HEK293 (cell line): ENCODE measurements at regions not wholly inside any gene's neighbourhood (a gene's known extent, or its start where the extent isn't known, plus 50 kb on each side); places are given as distances from the start of the nearest gene placed in this dataset.

Source experiments
- CTCF ChIA-PET: fragments of 350-600 bp; formaldehyde crosslinking; extraction: SDS; loops from one replicate; lab custom pipeline; 2021; ENCODE audit warnings: antibody characterized with exemption; lab: Yijun Ruan, JAX
- POLR2A ChIA-PET: fragments of 300-600 bp; formaldehyde crosslinking; extraction: SDS; loops from one replicate; lab custom pipeline; 2020; ENCODE audit warnings: antibody characterized with exemption, inconsistent platforms; lab: Yijun Ruan, JAX
- H3K27ac ChIP-seq: fragments of 200-500 bp; sonication (Bioruptor generic); 2 replicates; pipeline ENCODE4 v1.5.1; 2014; ENCODE audit warnings: low read depth, low read length, control low read depth, inconsistent platforms; ENCODE audit errors: extremely low read depth
- H3K36me3 ChIP-seq, 2 experiments: fragments of 200-500 bp in 1 of 2; sonication (Bioruptor generic) in 1 of 2; 1 replicate in 1 of 2; 2 replicates in 1 of 2; pipeline ENCODE4 v1.5.1; 2014 to 2017; ENCODE audit warnings: inconsistent platforms in 2 of 2, low read length in 2 of 2; ENCODE audit not compliant: control insufficient read depth in 2 of 2, insufficient read depth in 1 of 2
- H3K4me1 ChIP-seq: fragments of 200-500 bp; sonication (Bioruptor generic); 2 replicates; pipeline ENCODE4 v1.5.1; 2014; ENCODE audit warnings: mild to moderate bottlenecking, low read length, inconsistent platforms; ENCODE audit not compliant: control insufficient read depth, insufficient read depth
- H3K4me3 ChIP-seq: 2 replicates; pipeline ENCODE4 v1.5.1; 2011; ENCODE audit warnings: low read depth, mild to moderate bottlenecking, control low read depth, low read length, moderate library complexity
- H3K9me3 ChIP-seq: fragments of 200-500 bp; sonication (Bioruptor generic); 2 replicates; pipeline ENCODE4 v1.5.1; 2014; ENCODE audit warnings: low read depth, low read length, inconsistent platforms; ENCODE audit not compliant: control insufficient read depth, insufficient read depth
- GLIS2 ChIP-seq: fragments of 450-650 bp; formaldehyde crosslinking; IDR thresholded peaks from 2 replicates; pipeline ENCODE4 v1.5.1; 2016; ENCODE audit warnings: missing biosample characterization, missing genetic modification characterization
- YY1 ChIP-seq: fragments of 450-650 bp; formaldehyde crosslinking; IDR thresholded peaks from 2 replicates; pipeline ENCODE4 v1.5.1; 2018; ENCODE audit warnings: missing biosample characterization, missing genetic modification characterization
- ZFP41 ChIP-seq: fragments of 450-650 bp; formaldehyde crosslinking; IDR thresholded peaks from 2 replicates; pipeline ENCODE4 v1.5.1; 2016; ENCODE audit warnings: missing biosample characterization, missing genetic modification characterization, borderline replicate concordance
- ZNF155 ChIP-seq: fragments of 450-650 bp; formaldehyde crosslinking; IDR thresholded peaks from 2 replicates; pipeline ENCODE4 v1.5.1; 2016; ENCODE audit warnings: missing biosample characterization, missing genetic modification characterization
- ZNF274 ChIP-seq, 2 experiments: fragments of 200-500 bp in 1 of 2; fragments of 450-650 bp in 1 of 2; sonication (Bioruptor generic) in 1 of 2; formaldehyde crosslinking in 1 of 2; IDR thresholded peaks; 2 replicates each; pipeline versions ENCODE4 v1.5.1 to v1.6.1; 2014 to 2016; ENCODE audit warnings: borderline replicate concordance in 1 of 2, inconsistent platforms in 1 of 2, low read length in 1 of 2, missing biosample characterization in 1 of 2, missing genetic modification characterization in 1 of 2
- ZNF423 ChIP-seq: fragments of 450-650 bp; formaldehyde crosslinking; IDR thresholded peaks from 2 replicates; pipeline ENCODE4 v1.5.1; 2016; ENCODE audit warnings: missing biosample characterization, missing genetic modification characterization
- ZNF530 ChIP-seq: fragments of 450-650 bp; formaldehyde crosslinking; IDR thresholded peaks from 2 replicates; pipeline ENCODE4 v1.5.1; 2016; ENCODE audit warnings: low read depth, missing biosample characterization, missing genetic modification characterization
- ZNF544 ChIP-seq: fragments of 450-650 bp; formaldehyde crosslinking; IDR thresholded peaks from 2 replicates; pipeline ENCODE4 v1.5.0; 2017; ENCODE audit warnings: missing biosample characterization, missing genetic modification characterization
- ZNF654 ChIP-seq: fragments of 450-650 bp; formaldehyde crosslinking; IDR thresholded peaks from 2 replicates; pipeline ENCODE4 v1.5.1; 2016; ENCODE audit warnings: low read depth, missing biosample characterization, missing genetic modification characterization
- ZSCAN23 ChIP-seq: fragments of 450-650 bp; formaldehyde crosslinking; IDR thresholded peaks from 2 replicates; pipeline ENCODE4 v1.5.1; 2016; ENCODE audit warnings: missing biosample characterization, missing genetic modification characterization
- TF ChIP-seq, protein P1 (sequence below): fragments of 450-650 bp; formaldehyde crosslinking; IDR thresholded peaks from 2 replicates; pipeline ENCODE4 v1.5.1; 2016; ENCODE audit warnings: missing biosample characterization, missing genetic modification characterization, borderline replicate concordance
- TF ChIP-seq, protein P2 (sequence below): fragments of 450-650 bp; formaldehyde crosslinking; IDR thresholded peaks from 2 replicates; pipeline ENCODE4 v1.5.1; 2016; ENCODE audit warnings: missing biosample characterization, missing genetic modification characterization
- TF ChIP-seq, protein P3 (sequence below): fragments of 450-650 bp; IDR thresholded peaks from 2 replicates; pipeline ENCODE4 v1.5.1; 2018; ENCODE audit warnings: missing biosample characterization, missing genetic modification characterization
- TF ChIP-seq, protein P4 (sequence below): fragments of 450-650 bp; IDR thresholded peaks from 2 replicates; pipeline ENCODE4 v1.5.1; 2018; ENCODE audit warnings: missing biosample characterization, mild to moderate bottlenecking, missing genetic modification characterization
- TF ChIP-seq, protein P5 (sequence below): fragments of 450-650 bp; formaldehyde crosslinking; IDR thresholded peaks from 2 replicates; pipeline ENCODE4 v1.5.1; 2016; ENCODE audit warnings: missing biosample characterization, missing genetic modification characterization
- TF ChIP-seq, protein P6 (sequence below): fragments of 450-650 bp; formaldehyde crosslinking; IDR thresholded peaks from 2 replicates; pipeline ENCODE4 v1.5.1; 2016; ENCODE audit warnings: missing biosample characterization, missing genetic modification characterization

DNA sequence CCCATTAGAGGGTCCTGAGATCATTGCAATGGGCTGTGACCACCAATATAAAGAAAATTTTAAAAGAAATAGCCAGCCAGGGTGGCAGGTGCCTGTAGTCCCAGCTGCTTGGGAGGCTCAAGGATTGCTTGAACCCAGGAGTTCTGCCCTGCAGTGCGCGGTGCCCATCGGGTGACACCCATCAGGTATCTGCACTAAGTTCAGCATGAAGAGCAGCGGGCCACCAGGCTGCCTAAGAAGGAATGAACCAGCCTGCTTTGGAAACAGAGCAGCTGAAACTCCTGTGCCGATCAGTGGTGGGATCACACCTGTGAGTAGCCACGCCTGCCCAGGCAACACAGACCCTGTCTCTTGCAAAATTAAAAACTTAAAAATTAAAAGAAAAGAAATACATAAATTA is 102.5 kb upstream of the FOXC1 start:
- ChIA-PET POLR2A (no interaction called here), CTCF (no interaction called here)
- H3K9me3 ChIP-seq = no peaks in the 10 kb centered on the region; the same call in 1 of the 2 replicates

DNA sequence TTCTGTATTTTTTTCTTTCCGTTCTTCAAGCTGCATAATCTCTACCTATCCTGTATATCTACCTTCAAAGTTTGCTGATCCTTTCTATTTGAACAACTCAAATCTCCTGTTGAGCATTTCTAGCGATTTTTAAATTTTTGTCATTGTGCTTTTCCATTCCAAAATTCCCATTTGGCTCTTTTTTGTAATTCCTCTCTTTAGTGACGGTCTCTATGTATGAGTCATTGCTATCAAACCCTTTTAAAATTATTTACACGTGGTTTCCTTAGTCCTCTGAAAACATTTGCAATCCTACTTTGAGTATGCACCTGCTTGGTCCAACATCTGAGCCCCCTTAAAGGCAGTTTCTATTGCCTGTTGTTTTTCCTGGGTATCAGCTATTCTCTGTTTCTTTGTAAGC is 100.5 kb upstream of the FOXC1 start:
- Histone ChIP-seq H3K4me3 (no peak overlapping the region), H3K4me1 (peaks cover 5% of the 10 kb centered on the region; the same call in 1 of the 2 replicates), H3K36me3 (no peaks in the 10 kb centered on the region), H3K27ac (no peak overlapping the region), H3K9me3 (no peaks in the 10 kb centered on the region; the same call in 1 of the 2 replicates)
- ChIA-PET CTCF (interaction anchor here (0.6 to 1.9 kb wide), 4 partner anchors 10 to 1248 kb away, joined by 3 to 6 read pairs (median 4); no protein-coding TSS in a partner anchor), POLR2A (no interaction called here)
- TF ChIP-seq ZFP41 (no peak), YY1 (tag by site-specific recombination) (no peak), ZNF155 (tag by site-specific recombination) (no peak), ZNF423 (tag by site-specific recombination) (no peak), ZNF274 (IDR thresholded peaks at IDR 0.05; ENCODE audit: low read length) (no peak), ZNF274 (tag by site-specific recombination; IDR thresholded peaks at IDR 0.05; ENCODE audit: borderline replicate concordance) (no peak), ZNF530 (tag by site-specific recombination) (no peak), GLIS2 (tag by site-specific recombination) (no peak)
- TF ChIP-seq, protein P1, sequence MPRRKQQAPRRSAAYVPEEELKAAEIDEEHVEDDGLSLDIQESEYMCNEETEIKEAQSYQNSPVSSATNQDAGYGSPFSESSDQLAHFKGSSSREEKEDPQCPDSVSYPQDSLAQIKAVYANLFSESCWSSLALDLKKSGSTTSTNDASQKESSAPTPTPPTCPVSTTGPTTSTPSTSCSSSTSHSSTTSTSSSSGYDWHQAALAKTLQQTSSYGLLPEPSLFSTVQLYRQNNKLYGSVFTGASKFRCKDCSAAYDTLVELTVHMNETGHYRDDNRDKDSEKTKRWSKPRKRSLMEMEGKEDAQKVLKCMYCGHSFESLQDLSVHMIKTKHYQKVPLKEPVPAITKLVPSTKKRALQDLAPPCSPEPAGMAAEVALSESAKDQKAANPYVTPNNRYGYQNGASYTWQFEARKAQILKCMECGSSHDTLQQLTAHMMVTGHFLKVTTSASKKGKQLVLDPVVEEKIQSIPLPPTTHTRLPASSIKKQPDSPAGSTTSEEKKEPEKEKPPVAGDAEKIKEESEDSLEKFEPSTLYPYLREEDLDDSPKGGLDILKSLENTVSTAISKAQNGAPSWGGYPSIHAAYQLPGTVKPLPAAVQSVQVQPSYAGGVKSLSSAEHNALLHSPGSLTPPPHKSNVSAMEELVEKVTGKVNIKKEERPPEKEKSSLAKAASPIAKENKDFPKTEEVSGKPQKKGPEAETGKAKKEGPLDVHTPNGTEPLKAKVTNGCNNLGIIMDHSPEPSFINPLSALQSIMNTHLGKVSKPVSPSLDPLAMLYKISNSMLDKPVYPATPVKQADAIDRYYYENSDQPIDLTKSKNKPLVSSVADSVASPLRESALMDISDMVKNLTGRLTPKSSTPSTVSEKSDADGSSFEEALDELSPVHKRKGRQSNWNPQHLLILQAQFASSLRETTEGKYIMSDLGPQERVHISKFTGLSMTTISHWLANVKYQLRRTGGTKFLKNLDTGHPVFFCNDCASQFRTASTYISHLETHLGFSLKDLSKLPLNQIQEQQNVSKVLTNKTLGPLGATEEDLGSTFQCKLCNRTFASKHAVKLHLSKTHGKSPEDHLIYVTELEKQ (tag by site-specific recombination) = no peak
- TF ChIP-seq, protein P2, sequence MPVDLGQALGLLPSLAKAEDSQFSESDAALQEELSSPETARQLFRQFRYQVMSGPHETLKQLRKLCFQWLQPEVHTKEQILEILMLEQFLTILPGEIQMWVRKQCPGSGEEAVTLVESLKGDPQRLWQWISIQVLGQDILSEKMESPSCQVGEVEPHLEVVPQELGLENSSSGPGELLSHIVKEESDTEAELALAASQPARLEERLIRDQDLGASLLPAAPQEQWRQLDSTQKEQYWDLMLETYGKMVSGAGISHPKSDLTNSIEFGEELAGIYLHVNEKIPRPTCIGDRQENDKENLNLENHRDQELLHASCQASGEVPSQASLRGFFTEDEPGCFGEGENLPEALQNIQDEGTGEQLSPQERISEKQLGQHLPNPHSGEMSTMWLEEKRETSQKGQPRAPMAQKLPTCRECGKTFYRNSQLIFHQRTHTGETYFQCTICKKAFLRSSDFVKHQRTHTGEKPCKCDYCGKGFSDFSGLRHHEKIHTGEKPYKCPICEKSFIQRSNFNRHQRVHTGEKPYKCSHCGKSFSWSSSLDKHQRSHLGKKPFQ = no peak

More for the DNA sequence above, 102.5 kb upstream of the FOXC1 start:
- no peak overlapping the region for H3K27ac ChIP-seq
- TF ChIP-seq, protein P3, sequence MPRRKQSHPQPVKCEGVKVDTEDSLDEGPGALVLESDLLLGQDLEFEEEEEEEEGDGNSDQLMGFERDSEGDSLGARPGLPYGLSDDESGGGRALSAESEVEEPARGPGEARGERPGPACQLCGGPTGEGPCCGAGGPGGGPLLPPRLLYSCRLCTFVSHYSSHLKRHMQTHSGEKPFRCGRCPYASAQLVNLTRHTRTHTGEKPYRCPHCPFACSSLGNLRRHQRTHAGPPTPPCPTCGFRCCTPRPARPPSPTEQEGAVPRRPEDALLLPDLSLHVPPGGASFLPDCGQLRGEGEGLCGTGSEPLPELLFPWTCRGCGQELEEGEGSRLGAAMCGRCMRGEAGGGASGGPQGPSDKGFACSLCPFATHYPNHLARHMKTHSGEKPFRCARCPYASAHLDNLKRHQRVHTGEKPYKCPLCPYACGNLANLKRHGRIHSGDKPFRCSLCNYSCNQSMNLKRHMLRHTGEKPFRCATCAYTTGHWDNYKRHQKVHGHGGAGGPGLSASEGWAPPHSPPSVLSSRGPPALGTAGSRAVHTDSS = no peak
- TF ChIP-seq ZSCAN23 (tag by site-specific recombination) (no peak), ZNF544 (tag by site-specific recombination) (no peak), YY1 (tag by site-specific recombination) (no peak), ZFP41 (no peak), ZNF654 (no peak)
- TF ChIP-seq, protein P4, sequence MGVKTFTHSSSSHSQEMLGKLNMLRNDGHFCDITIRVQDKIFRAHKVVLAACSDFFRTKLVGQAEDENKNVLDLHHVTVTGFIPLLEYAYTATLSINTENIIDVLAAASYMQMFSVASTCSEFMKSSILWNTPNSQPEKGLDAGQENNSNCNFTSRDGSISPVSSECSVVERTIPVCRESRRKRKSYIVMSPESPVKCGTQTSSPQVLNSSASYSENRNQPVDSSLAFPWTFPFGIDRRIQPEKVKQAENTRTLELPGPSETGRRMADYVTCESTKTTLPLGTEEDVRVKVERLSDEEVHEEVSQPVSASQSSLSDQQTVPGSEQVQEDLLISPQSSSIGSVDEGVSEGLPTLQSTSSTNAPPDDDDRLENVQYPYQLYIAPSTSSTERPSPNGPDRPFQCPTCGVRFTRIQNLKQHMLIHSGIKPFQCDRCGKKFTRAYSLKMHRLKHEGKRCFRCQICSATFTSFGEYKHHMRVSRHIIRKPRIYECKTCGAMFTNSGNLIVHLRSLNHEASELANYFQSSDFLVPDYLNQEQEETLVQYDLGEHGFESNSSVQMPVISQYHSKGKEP (tag by site-specific recombination) = no peak
- TF ChIP-seq, protein P5, sequence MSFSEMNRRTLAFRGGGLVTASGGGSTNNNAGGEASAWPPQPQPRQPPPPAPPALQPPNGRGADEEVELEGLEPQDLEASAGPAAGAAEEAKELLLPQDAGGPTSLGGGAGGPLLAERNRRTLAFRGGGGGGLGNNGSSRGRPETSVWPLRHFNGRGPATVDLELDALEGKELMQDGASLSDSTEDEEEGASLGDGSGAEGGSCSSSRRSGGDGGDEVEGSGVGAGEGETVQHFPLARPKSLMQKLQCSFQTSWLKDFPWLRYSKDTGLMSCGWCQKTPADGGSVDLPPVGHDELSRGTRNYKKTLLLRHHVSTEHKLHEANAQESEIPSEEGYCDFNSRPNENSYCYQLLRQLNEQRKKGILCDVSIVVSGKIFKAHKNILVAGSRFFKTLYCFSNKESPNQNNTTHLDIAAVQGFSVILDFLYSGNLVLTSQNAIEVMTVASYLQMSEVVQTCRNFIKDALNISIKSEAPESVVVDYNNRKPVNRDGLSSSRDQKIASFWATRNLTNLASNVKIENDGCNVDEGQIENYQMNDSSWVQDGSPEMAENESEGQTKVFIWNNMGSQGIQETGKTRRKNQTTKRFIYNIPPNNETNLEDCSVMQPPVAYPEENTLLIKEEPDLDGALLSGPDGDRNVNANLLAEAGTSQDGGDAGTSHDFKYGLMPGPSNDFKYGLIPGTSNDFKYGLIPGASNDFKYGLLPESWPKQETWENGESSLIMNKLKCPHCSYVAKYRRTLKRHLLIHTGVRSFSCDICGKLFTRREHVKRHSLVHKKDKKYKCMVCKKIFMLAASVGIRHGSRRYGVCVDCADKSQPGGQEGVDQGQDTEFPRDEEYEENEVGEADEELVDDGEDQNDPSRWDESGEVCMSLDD (tag by site-specific recombination) = no peak
- TF ChIP-seq, protein P6, sequence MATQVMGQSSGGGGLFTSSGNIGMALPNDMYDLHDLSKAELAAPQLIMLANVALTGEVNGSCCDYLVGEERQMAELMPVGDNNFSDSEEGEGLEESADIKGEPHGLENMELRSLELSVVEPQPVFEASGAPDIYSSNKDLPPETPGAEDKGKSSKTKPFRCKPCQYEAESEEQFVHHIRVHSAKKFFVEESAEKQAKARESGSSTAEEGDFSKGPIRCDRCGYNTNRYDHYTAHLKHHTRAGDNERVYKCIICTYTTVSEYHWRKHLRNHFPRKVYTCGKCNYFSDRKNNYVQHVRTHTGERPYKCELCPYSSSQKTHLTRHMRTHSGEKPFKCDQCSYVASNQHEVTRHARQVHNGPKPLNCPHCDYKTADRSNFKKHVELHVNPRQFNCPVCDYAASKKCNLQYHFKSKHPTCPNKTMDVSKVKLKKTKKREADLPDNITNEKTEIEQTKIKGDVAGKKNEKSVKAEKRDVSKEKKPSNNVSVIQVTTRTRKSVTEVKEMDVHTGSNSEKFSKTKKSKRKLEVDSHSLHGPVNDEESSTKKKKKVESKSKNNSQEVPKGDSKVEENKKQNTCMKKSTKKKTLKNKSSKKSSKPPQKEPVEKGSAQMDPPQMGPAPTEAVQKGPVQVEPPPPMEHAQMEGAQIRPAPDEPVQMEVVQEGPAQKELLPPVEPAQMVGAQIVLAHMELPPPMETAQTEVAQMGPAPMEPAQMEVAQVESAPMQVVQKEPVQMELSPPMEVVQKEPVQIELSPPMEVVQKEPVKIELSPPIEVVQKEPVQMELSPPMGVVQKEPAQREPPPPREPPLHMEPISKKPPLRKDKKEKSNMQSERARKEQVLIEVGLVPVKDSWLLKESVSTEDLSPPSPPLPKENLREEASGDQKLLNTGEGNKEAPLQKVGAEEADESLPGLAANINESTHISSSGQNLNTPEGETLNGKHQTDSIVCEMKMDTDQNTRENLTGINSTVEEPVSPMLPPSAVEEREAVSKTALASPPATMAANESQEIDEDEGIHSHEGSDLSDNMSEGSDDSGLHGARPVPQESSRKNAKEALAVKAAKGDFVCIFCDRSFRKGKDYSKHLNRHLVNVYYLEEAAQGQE (tag by site-specific recombination) = no peak
- TF ChIP-seq, all 188 proteins: peak for 0
- no peaks in the 10 kb centered on the region for H3K4me1 ChIP-seq
- H3K36me3 ChIP-seq = no peaks in the 10 kb centered on the region
- H3K4me3 ChIP-seq = no peak overlapping the region
